NCI-H2081 (cell line): ENCODE measurements at regions not wholly inside any gene's neighbourhood (a gene's known extent, or its start where the extent isn't known, plus 50 kb on each side); places are given as distances from the start of the nearest gene placed in this dataset.
"Not testable (repeated sequence)": the region's sequence is repeated elsewhere in the genome, so short reads cannot be mapped to it uniquely, and the experiment has no call there.

Experiments used
- DNase-seq, 2 experiments: peaks; one replicate each; lab custom pipeline; 2025; lab: John Stamatoyannopoulos, UW

DNA sequence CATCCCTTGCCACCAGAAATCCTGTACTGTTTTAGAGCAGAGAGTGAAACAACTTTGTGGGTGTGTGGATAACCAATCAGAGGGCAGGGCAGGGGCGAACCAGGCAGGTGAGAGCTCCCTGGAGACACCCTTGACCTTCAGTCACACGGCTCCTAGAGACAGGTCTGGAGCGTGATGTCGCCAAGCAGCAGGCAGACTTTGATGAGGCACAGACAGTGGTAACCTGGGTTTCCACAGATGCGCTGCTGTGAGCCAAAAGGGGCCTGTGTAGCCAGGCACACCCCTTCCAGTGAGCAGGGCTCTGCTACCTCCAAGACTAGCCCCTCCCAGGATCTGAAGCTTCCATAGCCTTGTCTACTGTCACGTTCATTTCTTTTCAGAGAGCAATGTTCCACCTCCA lies 317.8 kb upstream of the ADCY2 start:
- no peak for DNase-seq

DNA sequence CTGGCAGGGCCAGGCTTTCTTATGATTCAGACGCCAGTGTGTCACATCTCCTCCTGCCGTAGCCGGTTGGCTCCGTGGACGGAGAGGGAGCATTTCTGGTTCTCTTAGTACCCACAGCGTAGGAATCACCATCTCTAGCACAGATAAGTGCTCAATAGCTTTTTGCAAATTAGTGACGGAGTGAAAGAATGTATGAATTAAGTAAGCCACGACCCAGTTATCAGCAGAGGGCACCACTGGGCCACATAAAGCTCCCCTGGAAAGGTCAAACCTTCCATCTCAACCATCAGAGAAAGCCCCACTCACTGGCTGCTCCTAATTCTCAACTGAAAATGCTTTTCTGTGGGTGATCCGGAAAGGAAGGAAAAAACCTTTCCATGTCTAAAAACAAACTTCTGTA lies 317.0 kb upstream of the ADCY2 start:
- peak; percentile 46 to 69 for DNase-seq

DNA sequence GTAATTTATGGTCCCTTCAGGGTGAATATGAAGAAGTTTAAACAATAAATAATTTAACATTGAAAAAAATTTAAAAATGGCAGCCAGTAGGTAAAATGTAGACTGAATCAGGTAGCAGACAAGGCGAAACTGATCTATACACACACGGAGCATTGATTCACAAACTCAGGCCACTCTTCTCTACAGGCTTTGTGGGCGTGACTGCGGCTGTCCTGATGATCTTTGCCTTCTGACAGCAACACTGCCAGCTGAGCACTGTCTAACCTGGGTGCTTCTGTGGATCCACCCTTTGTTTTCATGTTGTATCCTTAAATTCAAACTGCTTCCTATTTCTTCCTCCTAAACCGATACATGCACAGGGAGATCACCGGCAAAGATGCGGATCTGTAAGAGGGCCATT lies 315.4 kb upstream of the ADCY2 start:
- no peak for DNase-seq

DNA sequence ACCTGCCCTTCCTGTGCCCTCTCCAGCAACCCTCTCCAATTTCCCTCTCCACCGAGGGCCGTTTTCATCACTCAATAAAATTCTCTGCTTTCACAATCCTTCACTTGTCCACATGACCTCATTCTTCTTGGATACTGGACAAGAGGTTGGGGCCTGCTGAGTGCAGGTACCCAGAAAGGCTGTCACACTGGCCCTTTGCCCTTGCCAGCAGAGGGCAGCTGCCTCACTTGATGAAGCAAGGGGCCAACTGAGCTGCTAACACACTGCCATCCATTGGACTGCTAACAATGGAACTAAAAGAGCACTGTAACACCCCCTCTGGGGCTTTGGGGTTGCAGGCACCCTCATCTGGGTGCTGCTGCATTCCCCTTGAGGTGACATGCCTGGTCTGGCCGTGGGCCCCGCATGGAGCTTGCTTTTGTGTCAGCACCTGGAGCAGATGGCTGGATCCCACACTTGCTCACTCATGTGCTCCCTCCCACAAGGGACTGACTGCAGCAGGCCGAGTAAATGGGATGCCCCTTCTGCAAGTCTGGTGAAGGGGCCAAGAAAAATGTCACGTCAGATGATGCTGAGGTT lies 308.1 kb upstream of the ADCY2 start:
- DNase-seq, result no peak

DNA sequence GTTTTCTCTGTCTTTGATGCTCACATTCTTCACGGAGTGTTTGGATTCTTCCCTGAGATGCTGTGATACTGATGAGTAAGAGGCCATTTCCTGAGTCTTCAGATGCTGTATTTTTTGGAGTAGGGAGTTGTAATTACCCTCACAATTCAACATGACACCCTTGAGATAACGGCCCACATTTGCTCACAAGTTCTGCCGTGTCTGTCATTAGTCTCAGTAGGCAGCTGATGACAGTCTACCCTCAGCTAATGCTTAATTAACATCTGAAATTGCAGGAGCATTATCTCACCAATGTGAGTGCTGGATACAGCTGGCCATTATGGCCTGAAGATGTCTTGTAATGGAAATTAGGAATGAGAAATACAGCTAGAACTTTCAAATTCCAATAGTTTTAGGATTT lies 307.1 kb upstream of the ADCY2 start:
- DNase-seq, result no peak

DNA sequence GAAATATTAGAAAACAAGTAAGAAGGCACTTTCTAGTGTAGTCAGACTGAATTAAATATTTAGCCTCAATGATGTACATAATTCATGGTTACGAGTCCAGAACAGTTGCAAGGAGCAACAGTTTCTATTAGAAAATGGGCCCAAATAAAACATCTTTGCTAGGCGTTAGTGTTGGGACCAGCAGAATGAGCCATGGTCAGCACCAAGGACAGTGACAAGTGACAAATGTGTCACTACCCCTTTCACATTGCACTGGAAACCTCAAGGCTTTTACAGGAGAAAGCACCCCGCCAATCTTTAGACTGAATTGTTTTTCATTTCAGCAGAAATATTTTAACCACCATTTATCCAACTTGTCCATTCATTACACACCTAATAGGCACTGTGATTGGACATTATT lies 301.3 kb upstream of the ADCY2 start:
- DNase-seq, result no peak

DNA sequence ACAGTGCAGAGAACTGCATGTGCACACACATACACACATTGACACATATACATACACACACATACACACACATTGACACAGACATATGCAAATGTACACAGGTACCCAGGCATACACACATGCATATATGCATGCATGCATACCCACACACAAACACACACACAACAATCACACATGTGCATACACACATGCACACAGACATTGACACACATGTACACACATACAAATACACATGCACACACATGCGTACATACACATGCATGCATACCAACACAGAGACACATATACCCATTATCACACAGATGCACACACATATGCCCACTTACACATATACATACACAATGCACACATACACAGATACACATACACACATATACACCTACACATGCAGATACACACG lies 299.6 kb upstream of the ADCY2 start:
- no peak for DNase-seq

DNA sequence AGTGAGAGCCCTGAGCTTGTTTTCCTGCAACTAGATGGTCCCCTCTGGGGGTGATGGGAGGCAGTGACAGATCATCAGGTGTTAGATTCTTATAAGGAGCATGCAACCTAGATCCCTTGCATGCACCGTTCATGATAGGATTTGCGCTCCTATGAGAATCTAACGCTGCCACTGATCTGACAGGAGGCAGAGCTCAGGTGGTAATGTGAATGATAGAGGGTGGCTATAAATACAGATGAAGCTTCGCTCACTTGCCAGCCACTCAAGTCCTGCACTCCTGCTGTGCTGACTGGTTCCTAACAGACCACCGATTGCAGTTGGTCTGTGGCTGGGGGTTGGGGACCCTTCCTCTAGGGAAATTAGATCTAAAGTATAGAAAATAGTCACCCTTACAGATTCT lies 290.6 kb upstream of the ADCY2 start:
- DNase-seq, result no peak

DNA sequence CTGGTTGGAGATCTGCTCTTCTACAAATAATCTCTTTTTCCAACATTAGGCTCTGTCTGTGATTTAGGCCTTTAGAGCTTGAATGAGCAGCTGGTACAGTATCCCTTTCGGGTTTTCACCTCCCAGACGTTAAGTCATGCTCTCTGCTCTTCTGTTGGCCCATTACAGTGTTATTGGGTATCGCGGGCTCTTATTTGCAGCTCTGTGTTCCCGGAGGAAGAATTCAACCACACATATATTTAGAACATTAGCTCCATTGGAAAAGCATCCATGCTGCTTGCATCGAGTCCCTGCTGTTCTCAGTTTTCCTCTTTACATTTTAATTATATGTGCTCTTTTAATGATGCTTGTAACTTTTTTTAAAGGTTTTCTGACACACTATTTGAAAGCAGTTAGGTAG lies 278.0 kb upstream of the ADCY2 start:
- DNase-seq, result peak in 1 of 2 experiments; percentile 50

DNA sequence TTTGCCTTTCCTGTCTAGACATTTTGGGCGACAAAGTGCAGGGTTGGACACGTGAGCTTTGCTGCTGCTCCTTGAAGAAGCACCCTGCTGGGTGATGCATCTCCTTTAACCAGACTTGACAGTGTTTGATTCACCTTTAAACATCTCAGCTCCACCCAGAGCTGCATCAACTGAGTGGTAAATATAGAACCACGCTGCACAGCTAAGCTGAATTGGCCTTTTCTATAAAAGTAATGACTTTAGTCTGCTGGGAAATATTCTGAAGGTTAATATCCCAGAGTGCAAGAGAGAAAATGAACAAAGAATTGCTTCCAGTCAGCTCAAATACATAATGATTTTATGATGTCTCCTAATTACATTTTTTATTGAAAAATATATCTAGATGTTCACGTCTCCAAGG lies 264.3 kb upstream of the ADCY2 start:
- DNase-seq, result no peak

DNA sequence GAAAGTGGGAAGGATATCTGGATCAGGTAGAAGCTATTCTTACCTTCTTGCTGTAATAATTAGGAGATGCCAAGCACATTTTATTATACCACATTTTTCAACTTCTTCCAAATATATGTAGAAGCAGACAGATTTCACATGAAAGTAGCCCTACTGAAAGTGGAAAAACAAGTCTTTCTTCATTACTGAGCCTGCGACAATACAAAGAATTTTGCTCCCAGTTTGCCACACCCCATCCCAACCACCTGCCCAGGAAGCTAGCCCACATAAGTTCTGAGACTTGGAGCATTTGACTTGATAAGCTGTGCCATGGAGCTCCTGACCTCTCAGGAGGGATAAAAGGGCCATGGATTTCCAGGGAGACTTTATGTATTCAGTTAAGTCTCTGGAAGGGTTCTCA lies 249.1 kb upstream of the ADCY2 start:
- no peak for DNase-seq

DNA sequence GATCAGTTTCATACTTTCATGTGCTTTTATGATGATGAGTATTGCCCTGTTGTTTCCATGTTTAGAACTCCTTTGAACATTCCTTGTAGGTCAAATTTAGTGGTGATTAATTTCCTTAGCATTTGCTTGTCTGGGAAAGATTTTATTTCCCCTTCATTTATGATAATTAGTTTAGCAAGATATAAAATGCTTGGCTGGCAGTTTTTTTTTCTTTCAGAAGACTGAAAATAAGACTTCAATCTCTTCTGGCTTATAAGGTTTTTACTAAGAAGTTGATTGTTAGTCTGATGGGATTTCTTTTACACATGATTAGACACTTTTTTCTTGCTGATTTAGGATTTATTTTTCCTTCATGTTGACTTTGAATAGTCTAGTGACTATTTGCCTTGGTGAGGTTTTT lies 238.9 kb upstream of the ADCY2 start:
- no peak for DNase-seq

DNA sequence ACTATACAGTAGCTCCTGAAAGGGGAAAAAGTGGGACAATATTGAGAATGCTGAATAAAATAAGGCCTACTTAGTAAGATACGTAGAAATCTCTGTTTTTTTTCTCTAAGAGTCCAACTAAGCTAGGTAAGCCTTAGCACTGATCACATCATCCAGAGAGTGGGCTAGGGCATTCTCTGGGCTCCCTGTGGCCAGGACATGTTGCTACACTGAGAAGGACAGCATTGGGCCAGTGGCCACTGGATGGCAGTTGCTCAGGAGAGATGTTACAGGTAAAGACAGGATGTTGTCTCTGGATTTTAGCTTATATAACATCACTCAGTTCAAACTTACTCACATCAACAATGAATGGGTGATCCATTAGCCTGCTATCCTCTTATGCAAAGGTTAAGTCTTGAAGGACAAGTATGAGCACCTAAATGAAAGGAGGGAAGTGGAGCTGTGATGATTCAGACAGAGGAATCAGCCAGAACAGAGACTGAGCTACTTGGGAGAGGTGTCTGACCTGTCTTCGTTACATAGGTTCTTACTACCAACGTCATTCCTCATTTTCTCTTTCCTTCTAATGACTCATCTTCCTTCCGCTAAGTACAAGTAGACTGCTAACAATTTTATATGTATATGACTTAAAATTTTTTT lies 226.6 kb upstream of the ADCY2 start:
- DNase-seq, result no peak

DNA sequence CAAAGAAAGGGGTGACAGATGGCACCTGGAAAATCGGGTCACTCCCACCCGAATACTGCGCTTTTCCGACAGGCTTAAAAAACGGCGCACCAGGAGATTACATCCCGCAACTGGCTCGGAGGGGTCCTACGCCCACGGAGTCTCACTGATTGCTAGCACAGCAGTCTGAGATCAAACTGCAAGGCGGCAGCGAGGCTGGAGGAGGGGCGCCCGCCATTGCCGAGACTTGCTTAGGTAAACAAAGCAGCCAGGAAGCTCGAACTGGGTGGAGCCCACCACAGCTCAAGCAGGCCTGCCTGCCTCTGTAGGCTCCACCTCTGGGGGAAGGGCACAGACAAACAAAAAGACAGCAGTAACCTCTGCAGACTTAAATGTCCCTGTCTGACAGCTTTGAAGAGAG lies 225.2 kb upstream of the ADCY2 start:
- not testable (repeated sequence) for DNase-seq

DNA sequence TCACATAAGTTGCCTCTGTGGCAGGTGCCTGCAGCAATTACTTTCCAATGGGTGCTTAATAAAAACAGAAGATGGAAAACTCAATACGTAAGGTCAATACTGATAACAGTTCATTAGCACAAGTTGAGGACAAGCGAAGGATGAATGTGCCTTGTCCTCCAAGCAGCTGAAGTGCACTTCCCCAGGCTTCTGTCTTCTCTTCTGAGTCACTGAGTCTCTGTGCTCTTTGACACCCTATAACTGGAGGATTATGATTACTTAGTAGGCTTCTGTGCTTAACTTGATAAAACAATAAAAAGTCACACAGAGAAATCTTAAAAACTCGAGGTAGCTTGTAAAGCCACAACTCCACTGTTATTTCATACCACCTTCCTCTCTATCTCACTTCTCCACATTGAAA lies 216.6 kb upstream of the ADCY2 start:
- DNase-seq, result no peak

DNA sequence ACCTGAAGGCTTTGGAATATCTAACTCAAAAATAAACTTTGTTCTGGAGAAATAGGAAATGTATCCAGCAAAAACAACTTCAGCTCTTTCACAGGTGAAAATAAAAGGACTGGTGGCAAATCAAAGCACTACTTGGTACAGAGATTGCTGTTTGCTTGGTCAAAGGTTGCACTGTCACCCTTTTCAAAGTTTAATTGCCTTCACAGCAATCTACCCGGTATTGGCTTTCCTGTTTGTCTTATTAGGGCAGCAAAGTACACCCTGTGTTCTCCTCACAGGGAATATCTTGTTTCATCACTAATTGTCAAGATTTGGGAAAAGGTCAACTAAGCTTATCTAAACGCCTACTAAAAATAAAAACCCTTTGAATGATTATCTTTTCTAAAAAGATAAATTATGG lies 214.1 kb upstream of the ADCY2 start:
- peak in 1 of 2 experiments; percentile 61 for DNase-seq

DNA sequence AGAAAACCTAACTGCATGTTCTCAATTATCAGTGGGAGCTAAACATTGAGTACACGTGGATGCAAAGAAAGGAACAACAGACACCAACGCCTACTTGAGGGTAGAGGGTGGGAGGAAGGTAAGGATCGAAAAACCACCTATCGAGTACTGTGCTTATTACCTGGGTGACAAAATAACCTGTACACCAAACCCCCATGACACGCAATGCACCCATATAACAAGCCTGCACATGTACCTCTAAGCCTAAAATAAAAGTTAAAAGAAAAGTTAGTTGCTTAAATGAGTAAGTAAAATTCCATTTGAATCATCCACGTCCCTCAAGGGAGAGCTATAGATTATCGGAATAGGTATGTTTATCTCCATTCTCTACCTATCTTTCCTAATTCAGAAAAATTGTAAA lies 210.2 kb upstream of the ADCY2 start:
- no peak for DNase-seq

DNA sequence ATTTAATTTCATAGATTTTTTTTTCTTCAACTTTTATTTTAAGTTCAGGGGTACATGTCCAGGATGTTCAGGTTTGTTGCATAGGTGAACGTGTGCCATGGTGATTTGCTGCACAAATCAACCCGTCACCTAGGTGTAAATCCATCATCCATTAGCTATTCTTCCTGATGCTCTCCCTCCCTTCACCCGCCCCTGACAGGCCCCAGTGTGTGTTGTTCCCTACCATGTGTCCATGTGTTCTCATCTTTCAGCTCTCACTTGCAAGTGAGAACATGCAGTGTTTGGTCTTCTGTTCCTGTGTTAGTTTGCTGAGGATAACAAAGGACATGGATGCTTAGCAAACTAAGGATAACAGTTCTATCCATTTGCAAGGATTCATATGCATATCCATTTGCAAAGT lies 209.1 kb upstream of the ADCY2 start:
- no peak for DNase-seq

DNA sequence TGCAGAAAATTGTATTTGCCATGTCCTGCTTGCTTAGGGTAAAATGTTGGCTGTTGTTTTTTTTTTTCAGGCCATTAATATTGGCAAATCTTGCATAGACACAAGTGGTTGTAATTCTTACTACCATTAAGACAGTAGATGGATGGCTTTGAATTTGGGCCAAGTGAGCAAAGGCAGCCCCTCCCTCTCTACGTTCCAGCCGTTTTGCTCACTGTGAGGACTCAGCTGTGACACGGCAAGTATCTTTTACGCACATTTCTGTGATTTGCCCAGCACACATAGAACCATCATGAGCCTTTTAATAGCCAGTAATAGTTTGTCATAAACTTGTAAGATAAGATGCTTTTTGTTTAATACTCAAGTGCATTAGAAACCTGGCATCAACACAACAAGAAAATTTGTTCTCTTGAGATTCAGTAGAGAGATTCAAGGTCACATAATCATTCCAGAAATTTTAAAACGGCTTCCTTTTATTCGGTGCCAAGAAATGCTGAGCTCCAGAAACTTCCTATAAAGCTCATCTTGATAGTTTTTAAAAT lies 205.2 kb upstream of the ADCY2 start:
- DNase-seq, result peak in 1 of 2 experiments; percentile 47

DNA sequence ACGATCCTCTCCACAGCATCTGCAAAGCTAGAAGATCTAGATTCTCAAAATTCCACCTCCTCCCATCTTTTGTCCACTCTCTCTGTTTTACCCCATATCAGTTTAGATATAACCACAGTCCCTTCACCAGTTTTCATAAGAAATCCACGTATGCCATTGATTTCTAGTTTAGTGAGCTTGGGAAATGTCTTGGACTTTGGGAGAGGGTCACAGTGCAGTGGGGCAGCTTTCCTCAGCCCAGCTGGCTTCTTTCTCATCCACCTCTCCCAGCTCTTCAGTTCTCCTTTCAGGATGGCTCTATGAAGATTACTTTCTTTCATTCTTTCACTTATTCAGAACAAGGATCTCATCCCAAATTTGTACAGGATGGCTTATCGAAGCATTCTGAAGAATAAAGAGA lies 203.9 kb upstream of the ADCY2 start:
- no peak for DNase-seq

DNA sequence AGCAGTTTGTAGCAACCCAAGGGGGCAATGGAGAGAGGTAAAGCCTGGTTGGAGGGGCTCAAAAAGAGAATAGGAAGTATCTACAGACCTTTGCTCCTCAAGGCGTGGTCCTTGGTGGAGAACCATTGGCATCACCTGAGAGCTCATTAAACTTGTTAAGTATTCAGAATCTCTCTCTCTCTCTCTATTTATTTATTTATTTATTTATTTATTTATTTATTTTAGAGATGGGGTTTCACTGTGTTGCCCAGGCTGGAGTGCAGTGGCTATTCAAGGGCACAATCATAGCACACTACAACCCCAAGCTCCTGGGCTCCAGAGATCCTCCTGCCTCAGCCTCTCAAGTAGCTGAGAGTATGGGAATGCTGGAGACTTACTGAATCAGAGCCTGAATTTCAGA lies 193.1 kb upstream of the ADCY2 start:
- DNase-seq, result no peak

DNA sequence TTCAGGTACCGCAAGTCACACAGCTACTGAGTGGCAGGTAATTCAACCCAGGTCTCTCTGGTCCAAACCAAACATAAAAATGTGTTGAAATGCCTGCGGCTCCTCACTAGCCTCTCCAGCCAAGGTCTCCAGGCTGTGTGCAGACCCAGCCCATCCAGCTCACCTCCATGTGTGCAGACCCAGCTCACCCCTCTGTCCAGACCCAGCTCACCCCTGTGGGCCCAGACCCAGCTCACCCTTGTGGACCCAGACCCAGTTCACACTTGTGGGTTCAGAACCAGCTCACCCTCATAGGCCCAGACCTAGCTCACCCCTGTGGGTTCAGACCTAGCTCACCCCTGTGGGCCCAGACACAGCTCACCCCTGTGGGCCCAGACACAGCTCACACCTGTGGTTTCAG lies 188.0 kb upstream of the ADCY2 start:
- no peak for DNase-seq

DNA sequence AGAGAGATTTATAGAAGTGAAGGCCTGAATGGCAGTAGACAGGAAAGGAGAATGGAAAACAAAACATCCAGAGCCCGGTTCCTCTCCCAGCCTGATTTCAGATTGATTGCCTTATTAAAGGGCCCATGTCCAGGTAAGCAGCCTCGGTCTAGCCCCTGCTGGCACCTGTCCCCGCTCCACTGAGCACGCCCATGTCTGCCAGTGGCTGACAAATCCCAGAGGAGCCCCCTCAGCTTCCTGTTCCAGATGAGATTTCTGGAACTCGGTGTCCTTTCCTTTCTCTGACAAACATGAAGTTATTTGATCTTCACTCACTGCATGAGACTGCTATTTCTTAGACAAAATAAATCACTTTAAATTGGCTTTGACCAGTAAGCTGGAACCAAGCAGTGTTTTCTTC lies 187.0 kb upstream of the ADCY2 start:
- peak; percentile 93 to 100 for DNase-seq

DNA sequence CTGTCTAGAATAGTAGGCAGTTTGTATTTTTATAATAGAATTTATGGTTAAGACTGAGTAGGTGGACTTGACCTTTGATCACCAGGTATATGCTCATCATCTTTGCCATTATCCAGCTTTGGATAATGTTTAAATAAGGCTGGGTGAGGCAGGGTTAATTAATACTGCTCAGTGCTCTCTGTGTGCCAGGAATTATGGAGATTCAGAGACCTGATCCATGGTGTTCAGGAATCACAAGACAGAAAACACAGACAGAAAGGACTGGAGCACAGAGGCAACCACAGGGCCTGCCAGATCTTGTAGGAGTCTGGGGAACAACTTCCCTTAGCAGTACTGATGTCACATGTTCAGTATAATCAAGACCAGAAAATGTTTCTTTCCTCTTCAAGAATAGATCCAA lies 186.3 kb upstream of the ADCY2 start:
- DNase-seq, result peak; percentile 17 to 88
